Calu3 (cell line): ENCODE measurements at regions not wholly inside any gene's neighbourhood (a gene's known extent, or its start where the extent isn't known, plus 50 kb on each side); places are given as distances from the start of the nearest gene placed in this dataset.

Source experiments
- BruUV-seq: library from RNA; stranded (reverse); fragments of 400-500 nt; replicated peaks from 2 replicates; lab custom pipeline; 2021; lab: Mats Ljungman, UMichigan
- CTCF ChIA-PET: fragments of 300-600 bp; sonication (Branson Sonifier 250); formaldehyde crosslinking; loops from one replicate; lab custom pipeline; 2022; ENCODE audit warnings: antibody characterized with exemption; lab: Charles Lee
- DNase-seq: peaks from one replicate; pipeline ENCODE4 v3.0.0; 2022
- H3K27ac Mint-ChIP-seq: one replicate; pipeline ENCODE4 v1.8.0; 2022; ENCODE audit warnings: mixed read lengths; ENCODE audit not compliant: unreplicated experiment
- H3K27me3 Mint-ChIP-seq: one replicate; pipeline ENCODE4 v1.8.0; 2022; ENCODE audit warnings: mixed read lengths; ENCODE audit not compliant: unreplicated experiment
- H3K36me3 Mint-ChIP-seq: one replicate; pipeline ENCODE4 v1.8.0; 2022; ENCODE audit warnings: mild to moderate bottlenecking, moderate library complexity, mixed read lengths; ENCODE audit not compliant: insufficient read depth, unreplicated experiment
- H3K4me1 Mint-ChIP-seq: one replicate; pipeline ENCODE4 v1.8.0; 2022; ENCODE audit warnings: mild to moderate bottlenecking, low read depth, mixed read lengths; ENCODE audit not compliant: unreplicated experiment
- H3K4me3 Mint-ChIP-seq: one replicate; pipeline ENCODE4 v1.8.0; 2022; ENCODE audit warnings: mild to moderate bottlenecking, low read depth, moderate library complexity, mixed read lengths; ENCODE audit not compliant: unreplicated experiment
- H3K9me3 Mint-ChIP-seq: one replicate; pipeline ENCODE4 v1.8.0; 2022; ENCODE audit warnings: low read depth, mixed read lengths; ENCODE audit not compliant: unreplicated experiment
- intact Hi-C: fragments of 100-400 bp; cut with micrococcal nuclease; formaldehyde crosslinking; loops from one replicate; pipeline ENCODE4 v1.10.0; 2022; ENCODE audit not compliant: unreplicated experiment
- TF ChIP-seq, protein P1 (sequence below): fragments of 200-600 bp; IDR thresholded peaks from one replicate; pipeline ENCODE4 v1.8.0; 2022; ENCODE audit warnings: antibody characterized with exemption; ENCODE audit not compliant: unreplicated experiment

DNA sequence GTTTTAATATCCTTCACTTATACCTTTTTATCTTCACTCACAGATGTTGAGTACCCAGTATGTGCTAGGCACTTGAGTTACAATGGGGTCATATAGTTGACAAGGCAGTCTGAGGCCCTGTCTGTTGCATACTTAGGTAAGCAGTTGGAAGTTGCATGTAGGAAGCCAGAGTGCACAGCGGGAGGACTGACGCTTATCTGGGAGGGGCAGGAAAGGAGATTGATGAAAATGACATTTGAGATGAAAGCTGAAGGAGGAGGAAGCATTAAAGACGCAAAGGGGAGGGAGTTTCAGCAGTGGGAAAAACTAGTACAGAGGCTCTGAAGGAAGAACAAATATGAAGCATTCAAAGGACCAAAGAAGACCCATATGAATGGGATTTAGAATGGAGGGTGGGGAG, 266.2 kb downstream of the HTR7 start:
- Mint-ChIP-seq H3K27me3 (peaks cover 52% of the 10 kb centered on the region), H3K4me1 (peaks cover 7% of the 10 kb centered on the region), H3K36me3 (no peaks in the 10 kb centered on the region), H3K27ac (no peak overlapping the region), H3K9me3 (no peaks in the 10 kb centered on the region), H3K4me3 (no peak overlapping the region)
- no peak for DNase-seq
- CTCF ChIA-PET, result interaction anchor here (0.6 kb wide), 1 partner anchor 555 kb away, joined by 3 read pairs; no protein-coding TSS in a partner anchor
- no TSS peak for BruUV-seq
- TF ChIP-seq, protein P1, sequence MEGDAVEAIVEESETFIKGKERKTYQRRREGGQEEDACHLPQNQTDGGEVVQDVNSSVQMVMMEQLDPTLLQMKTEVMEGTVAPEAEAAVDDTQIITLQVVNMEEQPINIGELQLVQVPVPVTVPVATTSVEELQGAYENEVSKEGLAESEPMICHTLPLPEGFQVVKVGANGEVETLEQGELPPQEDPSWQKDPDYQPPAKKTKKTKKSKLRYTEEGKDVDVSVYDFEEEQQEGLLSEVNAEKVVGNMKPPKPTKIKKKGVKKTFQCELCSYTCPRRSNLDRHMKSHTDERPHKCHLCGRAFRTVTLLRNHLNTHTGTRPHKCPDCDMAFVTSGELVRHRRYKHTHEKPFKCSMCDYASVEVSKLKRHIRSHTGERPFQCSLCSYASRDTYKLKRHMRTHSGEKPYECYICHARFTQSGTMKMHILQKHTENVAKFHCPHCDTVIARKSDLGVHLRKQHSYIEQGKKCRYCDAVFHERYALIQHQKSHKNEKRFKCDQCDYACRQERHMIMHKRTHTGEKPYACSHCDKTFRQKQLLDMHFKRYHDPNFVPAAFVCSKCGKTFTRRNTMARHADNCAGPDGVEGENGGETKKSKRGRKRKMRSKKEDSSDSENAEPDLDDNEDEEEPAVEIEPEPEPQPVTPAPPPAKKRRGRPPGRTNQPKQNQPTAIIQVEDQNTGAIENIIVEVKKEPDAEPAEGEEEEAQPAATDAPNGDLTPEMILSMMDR, result no peak
- intact Hi-C loops, result loop anchor here (2.0 to 10.0 kb wide), 2 partner anchors 447 to 799 kb away; no protein-coding TSS in a partner anchor

- intact Hi-C loops, result loop anchor here (2.0 to 10.0 kb wide), 2 partner anchors 448 to 800 kb away; no protein-coding TSS in a partner anchor
- CTCF ChIA-PET, result interaction anchor here (1.1 to 1.4 kb wide), 2 partner anchors 304 to 444 kb away, joined by 8 to 9 read pairs; no protein-coding TSS in a partner anchor
- peaks cover 62% of the 10 kb centered on the region for H3K27me3 Mint-ChIP-seq
- no peaks in the 10 kb centered on the region for H3K9me3 Mint-ChIP-seq
- TF ChIP-seq, protein P1, result no peak
- no peak overlapping the region for H3K4me3 Mint-ChIP-seq
- no TSS peak for BruUV-seq
- peak; percentile 38 for DNase-seq
- no peak overlapping the region for H3K27ac Mint-ChIP-seq
- peaks cover 7% of the 10 kb centered on the region for H3K4me1 Mint-ChIP-seq
- H3K36me3 Mint-ChIP-seq, result no peaks in the 10 kb centered on the region
These were observed 265.1 kb downstream of the HTR7 start for GRCh38 chr10:90592638-90593302.

DNA sequence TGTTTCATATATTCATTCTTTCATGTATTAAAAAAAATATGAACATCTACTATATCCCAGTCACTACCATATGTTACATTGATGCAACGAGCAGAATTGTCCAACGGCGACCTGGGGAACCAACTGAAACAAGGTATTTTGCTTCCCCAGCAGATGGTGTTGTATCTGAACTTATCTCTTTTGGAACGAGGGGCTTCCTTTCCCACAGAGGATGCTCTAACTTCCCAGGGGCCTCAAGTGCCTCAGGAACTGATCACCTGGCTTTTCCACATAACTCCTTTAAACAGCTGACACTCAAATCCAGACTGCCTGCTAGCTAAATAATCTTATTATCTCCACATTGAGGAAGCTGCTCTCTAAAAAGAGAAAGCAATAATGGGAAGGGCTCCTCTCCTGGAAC, 259.3 kb downstream of the HTR7 start:
- Mint-ChIP-seq H3K4me1 (no peaks in the 10 kb centered on the region), H3K27me3 (peaks cover 84% of the 10 kb centered on the region), H3K4me3 (no peak overlapping the region), H3K27ac (no peak overlapping the region), H3K36me3 (no peaks in the 10 kb centered on the region), H3K9me3 (peaks cover 2% of the 10 kb centered on the region)
- CTCF ChIA-PET, result no interaction called here
- BruUV-seq, result no TSS peak
- DNase-seq, result no peak
- TF ChIP-seq, protein P1, result no peak
- intact Hi-C loops, result loop anchor here (10.0 kb wide), 1 partner anchor 454 kb away; no protein-coding TSS in a partner anchor

DNA sequence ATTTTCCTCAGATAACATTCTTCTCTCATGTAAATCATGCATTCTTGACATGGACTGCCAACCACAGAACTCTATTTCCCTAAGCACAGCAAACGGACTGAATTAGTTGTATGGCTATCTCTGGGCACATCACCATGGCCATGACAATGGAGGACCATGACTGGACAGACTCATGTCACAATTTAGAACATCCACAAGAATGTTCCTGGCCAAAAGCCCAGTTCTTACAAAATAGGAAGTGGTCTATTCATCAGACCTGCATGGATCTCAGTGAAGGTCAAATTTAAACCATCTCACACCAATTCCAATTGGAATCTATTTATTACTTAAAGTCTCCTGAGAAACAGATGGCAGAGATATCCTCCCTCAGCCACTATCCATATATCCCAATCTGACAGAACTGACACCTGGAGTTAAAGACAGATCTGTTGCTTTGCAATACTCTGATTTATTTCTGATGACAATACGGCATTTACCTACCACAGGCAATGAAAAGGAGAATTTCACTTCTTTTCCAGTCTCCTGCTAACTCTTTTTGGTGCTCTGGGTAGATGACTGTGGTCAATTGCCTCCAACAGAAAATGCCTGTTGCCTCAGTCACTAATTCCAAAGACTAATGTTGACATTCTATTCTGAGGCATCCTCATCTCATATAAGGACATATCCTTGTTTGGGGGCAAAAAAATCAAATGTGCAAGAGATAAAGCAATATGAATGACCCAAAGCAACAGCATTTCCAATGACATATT, 254.8 kb downstream of the HTR7 start:
- peaks cover 8% of the 10 kb centered on the region for H3K4me1 Mint-ChIP-seq
- intact Hi-C loops, result no loop called here
- DNase-seq, result no peak
- CTCF ChIA-PET, result no interaction called here
- no peaks in the 10 kb centered on the region for H3K36me3 Mint-ChIP-seq
- no TSS peak for BruUV-seq
- H3K9me3 Mint-ChIP-seq, result peaks cover 2% of the 10 kb centered on the region
- TF ChIP-seq, protein P1, result no peak
- H3K27ac Mint-ChIP-seq, result no peak overlapping the region
- peaks cover 45% of the 10 kb centered on the region for H3K27me3 Mint-ChIP-seq
- H3K4me3 Mint-ChIP-seq, result no peak overlapping the region
